Mucosa of descending colon (tissue), 3 donors: ENCODE measurements at regions not wholly inside any gene's neighbourhood (a gene's known extent, or its start where the extent isn't known, plus 50 kb on each side); places are given as distances from the start of the nearest gene placed in this dataset.
A peak's percentile ranks its signal among the peaks of the same experiment; 100 is the strongest.
"Not testable (repeated sequence)": the region's sequence is repeated elsewhere in the genome, so short reads cannot be mapped to it uniquely, and the experiment has no call there.

Experiments
- ATAC-seq: fragments of 200-7000 bp; cut with Tn5 transposase; one replicate; pipeline ENCODE4 v1.9.1; 2020; ENCODE audit warnings: mild to moderate bottlenecking, moderate library complexity
- DNase-seq, 3 donors: peaks; one replicate each; pipeline ENCODE4 v3.0.0-alpha.2; 2020
- H3K36me3 ChIP-seq: fragments of 200-600 bp; one replicate; pipeline ENCODE4 v1.8.0; 2021; ENCODE audit warnings: low read depth, mild to moderate bottlenecking
- H3K4me1 ChIP-seq: fragments of 200-600 bp; one replicate; pipeline ENCODE4 v1.8.0; 2021; ENCODE audit warnings: low read depth, mild to moderate bottlenecking
- H3K4me3 ChIP-seq: fragments of 200-600 bp; one replicate; pipeline ENCODE4 v1.8.0; 2021; ENCODE audit warnings: mild to moderate bottlenecking
- H3K9me3 ChIP-seq: fragments of 200-600 bp; one replicate; pipeline ENCODE4 v1.8.0; 2021; ENCODE audit warnings: mild to moderate bottlenecking
- intact Hi-C, 2 donors: fragments of 100-400 bp; cut with DNase I in 1 of 2; cut with micrococcal nuclease in 1 of 2; formaldehyde crosslinking; loops; one replicate each; pipeline versions ENCODE4 v1.11.0 to v1.11.1; 2022; cut with DNase I, micrococcal nuclease
- TF ChIP-seq, protein P1 (sequence below): fragments of 200-600 bp; IDR thresholded peaks from one replicate; pipeline ENCODE4 v1.8.0; 2022; ENCODE audit warnings: antibody characterized with exemption, mild to moderate bottlenecking
- donor health status: DM: no; HTN: no; CAD: no; lungs with moderate emphysema.
- donor health status: DM: no; HTN: no; CAD: no.
- donor health status: DM: no; HTN: yes; CAD: no.

DNA sequence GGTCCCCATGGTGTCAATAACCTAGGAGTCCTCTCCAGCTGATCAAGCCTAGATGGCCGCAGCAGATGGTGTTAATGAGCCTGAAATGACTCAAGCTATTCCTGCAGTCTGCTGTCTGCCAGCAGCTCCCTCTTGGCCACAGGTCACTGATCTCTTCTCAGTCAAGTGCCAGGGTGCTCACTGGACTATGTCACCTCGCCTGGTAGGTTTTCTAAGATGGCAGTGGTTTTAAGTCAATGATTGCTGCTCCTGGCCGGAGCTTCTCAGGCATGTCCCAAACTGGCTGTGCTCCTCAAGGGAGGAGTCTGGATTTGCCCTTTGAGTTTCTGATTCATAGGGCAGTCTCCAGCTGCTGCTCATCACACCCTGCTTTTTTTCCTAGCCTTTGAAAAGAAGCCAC lies 58.6 kb upstream of the SHISA6 start:
- Histone ChIP-seq H3K9me3 (no peaks in the 10 kb centered on the region), H3K4me1 (no peaks in the 10 kb centered on the region), H3K36me3 (no peaks in the 10 kb centered on the region), H3K4me3 (no peak overlapping the region)
- intact Hi-C loops: no loop called here
- DNase-seq (no peak), ATAC-seq (peak; percentile 68)
- TF ChIP-seq, protein P1, sequence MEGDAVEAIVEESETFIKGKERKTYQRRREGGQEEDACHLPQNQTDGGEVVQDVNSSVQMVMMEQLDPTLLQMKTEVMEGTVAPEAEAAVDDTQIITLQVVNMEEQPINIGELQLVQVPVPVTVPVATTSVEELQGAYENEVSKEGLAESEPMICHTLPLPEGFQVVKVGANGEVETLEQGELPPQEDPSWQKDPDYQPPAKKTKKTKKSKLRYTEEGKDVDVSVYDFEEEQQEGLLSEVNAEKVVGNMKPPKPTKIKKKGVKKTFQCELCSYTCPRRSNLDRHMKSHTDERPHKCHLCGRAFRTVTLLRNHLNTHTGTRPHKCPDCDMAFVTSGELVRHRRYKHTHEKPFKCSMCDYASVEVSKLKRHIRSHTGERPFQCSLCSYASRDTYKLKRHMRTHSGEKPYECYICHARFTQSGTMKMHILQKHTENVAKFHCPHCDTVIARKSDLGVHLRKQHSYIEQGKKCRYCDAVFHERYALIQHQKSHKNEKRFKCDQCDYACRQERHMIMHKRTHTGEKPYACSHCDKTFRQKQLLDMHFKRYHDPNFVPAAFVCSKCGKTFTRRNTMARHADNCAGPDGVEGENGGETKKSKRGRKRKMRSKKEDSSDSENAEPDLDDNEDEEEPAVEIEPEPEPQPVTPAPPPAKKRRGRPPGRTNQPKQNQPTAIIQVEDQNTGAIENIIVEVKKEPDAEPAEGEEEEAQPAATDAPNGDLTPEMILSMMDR: no peak

DNA sequence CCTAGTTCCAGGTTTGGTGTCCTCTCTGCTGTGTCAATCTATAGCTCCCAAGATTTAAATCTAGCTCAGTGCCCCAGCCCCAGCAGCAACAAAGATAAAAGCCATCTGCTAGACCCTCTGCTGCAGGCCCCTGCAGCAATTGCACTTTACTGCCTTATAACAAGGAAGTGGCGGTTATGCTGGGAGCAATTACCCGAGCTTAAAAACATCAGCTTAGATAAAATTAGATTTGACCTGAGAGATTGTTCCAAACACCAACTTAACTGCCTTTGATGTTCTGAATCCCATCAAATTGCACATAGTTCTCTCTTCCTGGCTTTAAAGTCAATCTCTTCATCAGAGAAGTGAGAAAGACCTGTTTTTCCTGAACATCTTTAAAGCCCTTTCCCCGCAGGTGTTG lies 62.4 kb upstream of the SHISA6 start:
- no peaks in the 10 kb centered on the region for H3K36me3 ChIP-seq
- intact Hi-C loops: no loop called here

DNA sequence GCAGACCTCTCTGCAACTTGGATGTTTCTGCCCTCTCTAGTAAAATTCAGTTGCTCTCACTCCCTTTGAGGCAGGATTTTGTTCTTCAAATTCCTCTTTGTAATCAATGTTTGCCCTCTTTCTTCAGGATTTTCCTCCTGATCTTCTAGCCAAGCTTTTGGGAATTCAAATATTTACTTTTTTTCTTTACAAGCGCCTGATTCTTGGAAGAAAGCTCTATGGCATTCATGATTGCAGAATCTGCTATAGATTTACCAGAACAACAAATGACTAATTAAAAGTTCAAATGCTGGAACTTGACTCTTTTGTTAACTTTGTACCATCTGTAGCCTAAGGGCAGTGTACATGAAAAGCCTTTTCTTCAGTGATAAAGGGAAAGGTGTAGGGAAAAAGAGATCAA lies 63.7 kb upstream of the SHISA6 start:
- DNase-seq (no peak), ATAC-seq (no peak)
- Histone ChIP-seq H3K4me1 (no peaks in the 10 kb centered on the region), H3K4me3 (no peak overlapping the region), H3K36me3 (no peaks in the 10 kb centered on the region), H3K9me3 (no peaks in the 10 kb centered on the region)
- intact Hi-C loops: no loop called here
- TF ChIP-seq, protein P1: no peak

More for the DNA sequence above, 62.4 kb upstream of the SHISA6 start:
- DNase-seq: peak in 1 of 3 donors; percentile 7
- TF ChIP-seq, protein P1: no peak
- H3K4me3 ChIP-seq: no peak overlapping the region
- no peaks in the 10 kb centered on the region for H3K4me1 ChIP-seq
- peak; percentile 46 for ATAC-seq
- no peaks in the 10 kb centered on the region for H3K9me3 ChIP-seq

DNA sequence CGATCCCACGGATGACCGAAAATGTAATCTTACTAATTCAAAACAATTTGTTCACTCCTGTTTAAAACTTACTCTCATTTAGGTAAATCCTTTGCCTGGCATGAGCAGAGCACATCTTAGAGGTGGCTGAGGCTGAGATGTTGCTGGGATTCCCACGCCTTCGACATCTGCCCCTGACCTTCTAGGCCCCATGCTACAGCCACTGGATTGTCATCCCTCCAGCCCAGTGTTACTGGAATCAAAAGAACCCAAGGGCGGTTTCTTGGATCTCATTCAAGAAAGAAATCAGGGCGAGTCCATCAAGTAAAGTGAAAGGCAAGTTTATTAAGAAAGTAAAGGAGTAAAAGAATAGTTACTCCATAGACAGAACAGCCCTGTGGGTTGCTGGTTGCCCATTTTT lies 64.5 kb upstream of the SHISA6 start:
- DNase-seq (no peak), ATAC-seq (no peak)
- H3K36me3 ChIP-seq: no peaks in the 10 kb centered on the region
- no peaks in the 10 kb centered on the region for H3K9me3 ChIP-seq
- H3K4me3 ChIP-seq: no peak overlapping the region
- no peaks in the 10 kb centered on the region for H3K4me1 ChIP-seq
- intact Hi-C loops: no loop called here
- TF ChIP-seq, protein P1: no peak

DNA sequence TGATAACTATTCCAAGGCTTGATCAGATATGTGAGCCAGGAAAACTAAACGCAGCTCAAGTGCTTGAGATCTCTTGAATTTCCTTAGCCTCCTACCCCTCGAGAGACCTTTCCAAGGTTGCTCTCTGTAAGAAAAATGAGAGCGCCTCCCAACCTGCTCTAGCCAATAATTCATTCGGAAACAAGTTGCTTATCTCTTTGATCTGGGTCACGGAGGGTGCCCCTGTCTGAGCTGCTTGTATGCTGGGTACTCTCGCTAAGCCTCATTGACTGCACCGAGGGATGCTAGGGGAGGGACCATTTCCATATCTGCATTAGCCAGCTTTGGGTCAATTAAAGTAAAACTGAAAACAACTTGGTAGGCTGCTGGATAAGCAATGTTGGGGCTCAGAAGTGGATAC lies 70.1 kb upstream of the SHISA6 start:
- Histone ChIP-seq H3K9me3 (no peaks in the 10 kb centered on the region), H3K36me3 (no peaks in the 10 kb centered on the region), H3K4me3 (no peak overlapping the region), H3K4me1 (no peaks in the 10 kb centered on the region)
- intact Hi-C loops: no loop called here
- ATAC-seq: no peak
- no peak for DNase-seq
- TF ChIP-seq, protein P1: no peak

DNA sequence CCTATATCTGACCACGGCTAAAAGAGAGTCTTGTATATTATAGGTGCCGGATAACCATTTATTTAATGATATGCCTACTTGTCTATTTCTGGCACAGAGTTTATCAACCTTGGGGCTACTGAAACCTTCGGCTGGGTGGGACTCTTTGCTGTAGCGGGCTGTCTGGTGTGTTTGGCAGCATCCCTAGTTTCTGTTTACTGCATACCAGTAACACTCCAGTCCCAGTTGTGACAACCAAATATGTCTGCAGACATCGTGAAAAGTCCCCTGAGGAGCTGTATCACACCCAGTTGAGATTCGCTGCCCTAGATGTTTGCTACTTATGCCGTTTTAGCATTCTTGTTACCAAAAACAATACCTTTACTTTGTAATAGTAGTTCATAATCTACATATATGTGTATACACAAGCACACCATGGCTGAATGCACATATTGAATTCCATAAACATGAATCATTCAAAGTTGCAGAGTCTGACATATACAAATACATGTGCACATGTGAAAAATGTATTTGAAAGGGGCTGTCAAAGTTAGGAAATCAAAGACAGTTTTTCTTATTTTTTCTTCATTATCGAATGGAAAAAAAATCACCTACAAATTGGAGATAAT lies 89.1 kb upstream of the SHISA6 start:
- Histone ChIP-seq H3K4me1 (no peaks in the 10 kb centered on the region), H3K9me3 (no peaks in the 10 kb centered on the region), H3K36me3 (no peaks in the 10 kb centered on the region), H3K4me3 (no peak overlapping the region)
- no peak for ATAC-seq
- DNase-seq: no peak
- intact Hi-C loops: no loop called here
- TF ChIP-seq, protein P1: no peak

DNA sequence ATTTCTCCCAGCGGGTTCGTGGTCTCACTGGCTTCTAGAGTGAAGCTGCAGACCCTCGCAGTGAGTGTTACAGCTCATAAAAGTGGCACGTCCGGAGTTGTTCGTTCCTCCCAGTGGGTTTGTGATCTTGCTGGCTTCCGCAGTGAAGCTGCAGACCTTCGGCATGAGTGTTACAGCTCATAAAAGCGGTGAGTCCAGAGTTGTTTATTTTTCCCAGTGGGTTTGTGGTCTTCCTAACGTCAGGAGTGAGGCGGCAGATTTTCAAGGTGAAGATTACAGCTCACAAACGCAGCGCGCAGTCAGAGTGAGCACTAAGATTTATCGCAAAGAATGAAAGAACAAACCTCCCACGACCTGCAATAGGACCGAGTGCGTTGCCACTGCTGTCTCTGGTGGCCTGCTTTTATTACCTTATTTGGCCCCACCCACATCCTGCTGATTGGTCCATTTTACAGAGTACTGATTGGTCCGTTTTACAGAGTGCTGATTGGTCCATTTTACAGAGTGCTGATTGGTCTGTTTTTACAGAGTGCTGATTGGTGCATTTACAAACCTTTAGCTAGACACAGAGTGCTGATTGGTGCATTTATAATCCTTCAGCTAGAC lies 90.0 kb upstream of the SHISA6 start:
- H3K4me3 ChIP-seq, H3K9me3 ChIP-seq, H3K4me1 ChIP-seq, DNase-seq, intact Hi-C loops, H3K36me3 ChIP-seq, ATAC-seq: not testable (repeated sequence)
